ENCODE measurements at regions not wholly inside any gene's neighbourhood (a gene's known extent, or its start where the extent isn't known, plus 50 kb on each side); places are given as distances from the start of the nearest gene placed in this dataset.

- DNase-seq (ENCODE audit: extremely low read depth, low read depth, low spot score), result no peak
These were observed 76.2 kb upstream of the UNC5B start for GRCh38 chr10:71136036-71136721.

GRCh38 chr10:71137701-71138100 is 74.7 kb upstream of the UNC5B start:
- DNase-seq (ENCODE audit: extremely low read depth, low read depth, low spot score), result no peak

GRCh38 chr10:71138166-71138830 is 74.1 kb upstream of the UNC5B start:
- no peak for DNase-seq (ENCODE audit: extremely low read depth, low read depth, low spot score)

GRCh38 chr10:71141528-71141927 is 70.8 kb upstream of the UNC5B start:
- DNase-seq (ENCODE audit: extremely low read depth, low read depth, low spot score), result no peak

GRCh38 chr10:71143170-71143569 is 69.2 kb upstream of the UNC5B start:
- DNase-seq (ENCODE audit: extremely low read depth, low read depth, low spot score), result no peak

GRCh38 chr10:71143610-71144009 is 68.8 kb upstream of the UNC5B start:
- no peak for DNase-seq (ENCODE audit: extremely low read depth, low read depth, low spot score)

GRCh38 chr10:71144824-71145223 is 67.5 kb upstream of the UNC5B start:
- DNase-seq (ENCODE audit: extremely low read depth, low read depth, low spot score), result no peak

- no peak for DNase-seq (ENCODE audit: extremely low read depth, low read depth, low spot score)
These were observed 66.9 kb upstream of the UNC5B start for GRCh38 chr10:71145352-71145945.

GRCh38 chr10:71150796-71151195 is 61.6 kb upstream of the UNC5B start:
- DNase-seq (ENCODE audit: extremely low read depth, low read depth, low spot score), result no peak

GRCh38 chr10:71152043-71152442 is 60.3 kb upstream of the UNC5B start:
- no peak for DNase-seq (ENCODE audit: extremely low read depth, low read depth, low spot score)

GRCh38 chr10:71156436-71156835 is 55.9 kb upstream of the UNC5B start:
- DNase-seq (ENCODE audit: extremely low read depth, low read depth, low spot score), result no peak

GRCh38 chr10:71157435-71157834 is 54.9 kb upstream of the UNC5B start:
- no peak for DNase-seq (ENCODE audit: extremely low read depth, low read depth, low spot score)

GRCh38 chr10:71158251-71158650 is 54.1 kb upstream of the UNC5B start:
- no peak for DNase-seq (ENCODE audit: extremely low read depth, low read depth, low spot score)

- DNase-seq (ENCODE audit: extremely low read depth, low read depth, low spot score), result no peak
These were observed 53.5 kb upstream of the UNC5B start for GRCh38 chr10:71158902-71159301.

GRCh38 chr10:71159892-71160291 is 52.5 kb upstream of the UNC5B start:
- DNase-seq (ENCODE audit: extremely low read depth, low read depth, low spot score), result no peak

GRCh38 chr10:71161425-71161824 is 50.9 kb upstream of the UNC5B start:
- DNase-seq (ENCODE audit: extremely low read depth, low read depth, low spot score), result no peak
